Neuronal stem cell (in vitro differentiated cells): ENCODE measurements at regions not wholly inside any gene's neighbourhood (a gene's known extent, or its start where the extent isn't known, plus 50 kb on each side); places are given as distances from the start of the nearest gene placed in this dataset.

Source experiments
- DNase-seq: peaks from one replicate; pipeline ENCODE4 v3.0.0-alpha.2; 2013; ENCODE audit warnings: low spot score
- H2AFZ ChIP-seq: one replicate; pipeline ENCODE4 v1.6.1; 2013; ENCODE audit warnings: mild to moderate bottlenecking, low read length, inconsistent platforms
- H2AK5ac ChIP-seq: 2 replicates; pipeline ENCODE4 v1.6.1; 2013; ENCODE audit warnings: low read depth, mild to moderate bottlenecking, inconsistent platforms, low read length, moderate library complexity, mixed read lengths
- H2BK120ac ChIP-seq: 2 replicates; pipeline ENCODE4 v1.6.1; 2013; ENCODE audit warnings: low read depth, mild to moderate bottlenecking, inconsistent platforms, low read length, moderate library complexity, mixed read lengths
- H2BK12ac ChIP-seq: one replicate; pipeline ENCODE4 v1.6.1; 2013; ENCODE audit warnings: low read length, inconsistent platforms
- H2BK15ac ChIP-seq: 2 replicates; pipeline ENCODE4 v1.6.1; 2013; ENCODE audit warnings: mild to moderate bottlenecking, low read length, inconsistent platforms, mixed read lengths
- H2BK5ac ChIP-seq: one replicate; pipeline ENCODE4 v1.6.1; 2013; ENCODE audit warnings: inconsistent platforms, mild to moderate bottlenecking, low read length, moderate library complexity
- H3K14ac ChIP-seq: one replicate; pipeline ENCODE4 v1.6.1; 2013; ENCODE audit warnings: low read length, inconsistent platforms
- H3K18ac ChIP-seq: 2 replicates; pipeline ENCODE4 v1.6.1; 2013; ENCODE audit warnings: low read length, inconsistent platforms
- H3K23ac ChIP-seq: 2 replicates; pipeline ENCODE4 v1.6.1; 2013; ENCODE audit warnings: low read depth, mild to moderate bottlenecking, mixed read lengths, low read length, inconsistent platforms; ENCODE audit not compliant: poor library complexity
- H3K27ac ChIP-seq: replicated peaks from 3 replicates; pipeline ENCODE4 v1.5.1; 2013; ENCODE audit warnings: low read length, inconsistent platforms
- H3K27me3 ChIP-seq, 3 experiments: 2 replicates each; pipeline ENCODE4 v1.6.1; 2013; ENCODE audit warnings: low read length in 3 of 3, mild to moderate bottlenecking in 2 of 3, inconsistent platforms in 1 of 3, low read depth in 1 of 3, mixed read lengths in 1 of 3, moderate library complexity in 1 of 3; ENCODE audit not compliant: control insufficient read depth in 3 of 3, insufficient read depth in 3 of 3
- H3K36me3 ChIP-seq, 2 donors: replicated peaks in 1 of 2; 2 replicates each; pipeline ENCODE4 v1.6.1; 2013; ENCODE audit warnings: low read length in 2 of 2; ENCODE audit not compliant: control insufficient read depth in 2 of 2, insufficient read depth in 2 of 2
- H3K4ac ChIP-seq: 2 replicates; pipeline ENCODE4 v1.6.1; 2013; ENCODE audit warnings: inconsistent platforms, mild to moderate bottlenecking, low read length, moderate library complexity
- H3K4me1 ChIP-seq, 2 donors: 1 replicate in 1 of 2; 2 replicates in 1 of 2; pipeline ENCODE4 v1.6.1; 2013; ENCODE audit warnings: low read length in 2 of 2, low read depth in 1 of 2; ENCODE audit not compliant: control insufficient read depth in 2 of 2, insufficient read depth in 1 of 2
- H3K4me2 ChIP-seq: one replicate; pipeline ENCODE4 v1.6.1; 2013; ENCODE audit warnings: mild to moderate bottlenecking, low read length, inconsistent platforms; ENCODE audit not compliant: insufficient read depth, poor library complexity, severe bottlenecking
- H3K4me3 ChIP-seq, 2 donors: 2 replicates each; pipeline ENCODE4 v1.5.1; 2013; ENCODE audit warnings: low read length in 2 of 2, mild to moderate bottlenecking in 2 of 2, inconsistent platforms in 1 of 2, moderate library complexity in 1 of 2
- H3K79me1 ChIP-seq: one replicate; pipeline ENCODE4 v1.6.1; 2013; ENCODE audit warnings: low read depth, mild to moderate bottlenecking, inconsistent platforms, low read length, moderate library complexity
- H3K9ac ChIP-seq: one replicate; pipeline ENCODE4 v1.6.1; 2013; ENCODE audit warnings: mild to moderate bottlenecking, low read depth, low read length, inconsistent platforms; ENCODE audit not compliant: poor library complexity
- H3K9me3 ChIP-seq, 2 donors: replicated peaks in 1 of 2; 2 replicates each; pipeline versions ENCODE3 to v1.6.1; 2013; ENCODE audit warnings: low read length in 2 of 2, mild to moderate bottlenecking in 2 of 2, inconsistent platforms in 1 of 2, low read depth in 1 of 2, mixed read lengths in 1 of 2, moderate library complexity in 1 of 2; ENCODE audit not compliant: control insufficient read depth in 2 of 2, insufficient read depth in 1 of 2
- H4K8ac ChIP-seq: one replicate; pipeline ENCODE4 v1.6.1; 2013; ENCODE audit warnings: low read depth, mild to moderate bottlenecking, inconsistent platforms, low read length, moderate library complexity
- H4K91ac ChIP-seq: one replicate; pipeline ENCODE4 v1.6.1; 2013; ENCODE audit warnings: low read length, low read depth, mild to moderate bottlenecking, inconsistent platforms; ENCODE audit not compliant: poor library complexity
- WGBS, 2 donors: extraction: QIAGEN DNeasy Blood & Tissue Kit; methylation state at CpG; one replicate each; pipeline ENCODE4 v1.1.7; 2013; ENCODE audit warnings: missing lambda C conversion rate in 2 of 2, mixed read lengths in 1 of 2; ENCODE audit not compliant: insufficient read length in 2 of 2, insufficient replicate concordance in 1 of 2; ENCODE audit errors: extremely low coverage in 2 of 2; 5-methylcytosine and 5-hydroxymethylcytosine counted together

- Histone ChIP-seq H3K4ac (no peak overlapping the region), H3K4me1 (peaks cover 20 to 22% of the 10 kb centered on the region in 2 donors), H3K18ac (peak overlapping the region; percentile 58), H3K79me1 (no peaks in the 10 kb centered on the region), H2AFZ (peak overlapping the region; percentile 75), H2BK12ac (peak overlapping the region; percentile 0), H2AK5ac (no peak overlapping the region), H3K4me3 (peak overlapping the region in 1 of 2 donors; percentile 29), H4K8ac (no peak overlapping the region), H2BK15ac (no peak overlapping the region), H3K9me3 (peaks cover 4 to 18% of the 10 kb centered on the region in 2 donors), H3K27me3 (no peaks in the 10 kb centered on the region), H2BK120ac (peak overlapping the region; percentile 7), H2BK5ac (no peak overlapping the region), H3K36me3 (no peaks in the 10 kb centered on the region), H3K23ac (no peak overlapping the region), H4K91ac (no peak overlapping the region), H3K9ac (no peak overlapping the region), H3K4me2 (no peak overlapping the region), H3K27ac (peak overlapping the region; percentile 86), H3K14ac (no peak overlapping the region)
- no peak for DNase-seq
- no CpG with 5 or more reads among the region's 9 CpGs for WGBS, 2 donors
These were observed 220.2 kb downstream of the ARHGAP12 start for GRCh38 chr10:31708474-31708873.

GRCh38 chr10:31708046-31708445 lies 220.6 kb downstream of the ARHGAP12 start:
- Histone ChIP-seq H2BK15ac (no peak overlapping the region), H4K8ac (no peak overlapping the region), H4K91ac (no peak overlapping the region), H3K18ac (peak overlapping the region; percentile 87), H3K9me3 (peaks cover 7 to 22% of the 10 kb centered on the region in 2 donors), H3K14ac (no peak overlapping the region), H3K4me3 (peak overlapping the region in 1 of 2 donors; percentile 29), H3K9ac (no peak overlapping the region), H3K4me1 (peaks cover 20 to 22% of the 10 kb centered on the region in 2 donors), H2AFZ (peak overlapping the region; percentile 75), H3K36me3 (no peaks in the 10 kb centered on the region), H2BK5ac (no peak overlapping the region), H2AK5ac (no peak overlapping the region), H2BK120ac (peak overlapping the region; percentile 7), H3K4ac (no peak overlapping the region), H3K27ac (peak overlapping the region; percentile 86), H2BK12ac (no peak overlapping the region), H3K23ac (no peak overlapping the region), H3K4me2 (peak overlapping the region; percentile 26), H3K79me1 (no peaks in the 10 kb centered on the region), H3K27me3 (no peaks in the 10 kb centered on the region)
- DNase-seq: peak; percentile 20
- no CpG with 5 or more reads among the region's 3 CpGs for WGBS, 2 donors

GRCh38 chr10:31707093-31708039 lies 221.3 kb downstream of the ARHGAP12 start:
- Histone ChIP-seq H2AFZ (peak overlapping the region; percentile 75), H2BK15ac (no peak overlapping the region), H3K27ac (peak overlapping the region; percentile 86), H3K23ac (no peak overlapping the region), H3K27me3 (no peaks in the 10 kb centered on the region), H3K18ac (peak overlapping the region; percentile 73), H3K9me3 (peaks cover 7 to 27% of the 10 kb centered on the region in 2 donors), H3K4me3 (peak overlapping the region in 1 of 2 donors; percentile 29), H2BK5ac (peak overlapping the region; percentile 13), H3K36me3 (no peaks in the 10 kb centered on the region), H4K91ac (no peak overlapping the region), H3K9ac (no peak overlapping the region), H2BK12ac (no peak overlapping the region), H3K4me1 (peaks cover 20 to 22% of the 10 kb centered on the region in 2 donors), H3K4ac (no peak overlapping the region), H2AK5ac (peak overlapping the region; percentile 81), H4K8ac (peak overlapping the region; percentile 87), H3K4me2 (peak overlapping the region; percentile 21), H2BK120ac (no peak overlapping the region), H3K14ac (no peak overlapping the region), H3K79me1 (no peaks in the 10 kb centered on the region)
- no CpG with 5 or more reads among the region's 14 CpGs for WGBS, 2 donors
- DNase-seq: peak; percentile 51

GRCh38 chr10:31706464-31707092 lies 222.1 kb downstream of the ARHGAP12 start:
- Histone ChIP-seq H2AFZ (peak overlapping the region; percentile 75), H4K8ac (peak overlapping the region; percentile 87), H2BK12ac (no peak overlapping the region), H2BK15ac (no peak overlapping the region), H3K9me3 (peaks cover 4 to 22% of the 10 kb centered on the region in 2 donors), H3K4me1 (peaks cover 20 to 22% of the 10 kb centered on the region in 2 donors), H2BK120ac (no peak overlapping the region), H3K23ac (no peak overlapping the region), H2AK5ac (peak overlapping the region; percentile 81), H3K4me2 (no peak overlapping the region), H3K9ac (no peak overlapping the region), H3K4ac (no peak overlapping the region), H3K14ac (no peak overlapping the region), H3K4me3 (peak overlapping the region in 1 of 2 donors; percentile 29), H3K79me1 (no peaks in the 10 kb centered on the region), H4K91ac (no peak overlapping the region), H2BK5ac (peak overlapping the region; percentile 13), H3K36me3 (no peaks in the 10 kb centered on the region), H3K18ac (peak overlapping the region; percentile 36), H3K27ac (peak overlapping the region; percentile 86), H3K27me3 (no peaks in the 10 kb centered on the region)
- no peak for DNase-seq
- WGBS, 2 donors: no CpG with 5 or more reads among the region's 7 CpGs
